HG03139 (cell line): ENCODE measurements at regions not wholly inside any gene's neighbourhood (a gene's known extent, or its start where the extent isn't known, plus 50 kb on each side); places are given as distances from the start of the nearest gene placed in this dataset.
"Not testable (repeated sequence)": the region's sequence is repeated elsewhere in the genome, so short reads cannot be mapped to it uniquely, and the experiment has no call there.

Experiments
- ATAC-seq: cut with Tn5 transposase; IDR thresholded peaks from one replicate; pipeline ENCODE4 v1.9.1; 2021; ENCODE audit not compliant: unreplicated experiment

DNA sequence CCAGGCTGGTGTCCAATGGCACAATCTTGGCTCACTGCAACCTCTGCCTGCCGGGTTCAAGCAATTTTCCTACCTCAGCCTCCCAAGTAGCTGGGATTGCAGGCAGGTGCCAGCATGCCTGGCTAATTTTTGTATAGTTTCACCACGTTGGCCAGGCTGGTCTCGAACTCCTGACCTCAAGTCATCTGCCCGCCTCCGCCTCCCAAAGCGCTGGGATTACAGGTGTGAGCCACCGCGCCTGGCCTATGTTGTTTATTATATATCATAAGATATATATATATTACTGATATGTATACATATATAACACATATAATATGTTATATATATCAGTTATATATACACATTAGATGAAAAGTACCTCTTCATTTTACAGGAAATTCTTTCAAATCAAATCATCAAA lies 914.7 kb downstream of the FOXD4L5 start:
- not testable (repeated sequence) for ATAC-seq

DNA sequence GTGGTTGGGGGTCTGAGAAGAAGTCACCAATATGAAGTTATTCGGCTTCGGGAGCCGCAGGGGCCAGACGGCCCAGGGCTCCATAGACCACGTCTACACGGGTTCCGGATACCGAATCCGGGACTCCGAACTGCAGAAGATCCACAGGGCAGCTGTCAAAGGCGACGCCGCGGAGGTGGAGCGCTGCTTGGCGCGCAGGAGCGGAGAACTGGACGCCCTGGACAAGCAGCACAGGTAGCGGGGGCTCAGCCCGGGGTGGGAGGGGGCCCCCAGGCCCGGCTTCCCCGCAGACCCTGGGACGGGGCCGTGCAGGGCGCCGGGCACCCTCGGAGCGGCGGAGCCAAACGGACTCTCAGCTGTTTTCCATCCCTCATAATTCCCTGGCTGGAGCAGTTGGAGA lies 915.4 kb downstream of the FOXD4L5 start:
- not testable (repeated sequence) for ATAC-seq

DNA sequence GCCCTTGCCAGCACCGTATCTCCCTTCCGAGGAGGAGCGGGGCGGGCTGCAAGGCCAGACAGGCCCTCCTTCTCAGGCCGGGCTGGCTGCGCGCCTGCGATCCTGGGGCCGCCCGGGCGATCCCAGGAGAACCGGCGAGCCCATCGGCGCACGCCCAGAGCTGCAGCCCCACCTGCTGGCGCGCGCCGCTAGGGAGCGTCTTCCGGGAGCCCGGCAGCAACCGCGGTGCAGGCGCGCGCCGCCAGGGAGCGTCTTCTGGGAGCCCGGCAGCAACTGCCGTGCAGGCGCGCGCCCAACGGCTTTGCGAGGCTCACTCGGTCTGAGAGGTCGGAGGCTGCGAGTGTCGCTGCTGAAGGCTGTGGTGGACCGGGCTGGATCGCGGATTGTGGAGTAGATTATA lies 915.9 kb downstream of the FOXD4L5 start:
- peak; percentile 100 for ATAC-seq

DNA sequence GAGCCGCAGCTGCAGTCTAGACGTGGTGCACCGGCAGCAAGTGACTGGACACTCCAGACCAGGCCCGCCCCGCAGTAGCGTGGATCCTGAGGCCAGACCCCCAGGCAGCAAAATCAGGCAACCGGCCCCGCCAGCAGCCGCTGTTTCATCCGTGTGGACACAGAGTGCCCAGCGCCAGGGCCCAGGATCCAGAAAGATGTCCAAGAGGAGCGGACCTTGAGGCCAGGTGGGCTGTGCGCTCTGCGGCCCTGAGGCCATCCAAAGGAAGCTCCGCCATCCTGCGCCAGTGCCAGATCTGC lies 916.4 kb downstream of the FOXD4L5 start:
- ATAC-seq = not testable (repeated sequence)

DNA sequence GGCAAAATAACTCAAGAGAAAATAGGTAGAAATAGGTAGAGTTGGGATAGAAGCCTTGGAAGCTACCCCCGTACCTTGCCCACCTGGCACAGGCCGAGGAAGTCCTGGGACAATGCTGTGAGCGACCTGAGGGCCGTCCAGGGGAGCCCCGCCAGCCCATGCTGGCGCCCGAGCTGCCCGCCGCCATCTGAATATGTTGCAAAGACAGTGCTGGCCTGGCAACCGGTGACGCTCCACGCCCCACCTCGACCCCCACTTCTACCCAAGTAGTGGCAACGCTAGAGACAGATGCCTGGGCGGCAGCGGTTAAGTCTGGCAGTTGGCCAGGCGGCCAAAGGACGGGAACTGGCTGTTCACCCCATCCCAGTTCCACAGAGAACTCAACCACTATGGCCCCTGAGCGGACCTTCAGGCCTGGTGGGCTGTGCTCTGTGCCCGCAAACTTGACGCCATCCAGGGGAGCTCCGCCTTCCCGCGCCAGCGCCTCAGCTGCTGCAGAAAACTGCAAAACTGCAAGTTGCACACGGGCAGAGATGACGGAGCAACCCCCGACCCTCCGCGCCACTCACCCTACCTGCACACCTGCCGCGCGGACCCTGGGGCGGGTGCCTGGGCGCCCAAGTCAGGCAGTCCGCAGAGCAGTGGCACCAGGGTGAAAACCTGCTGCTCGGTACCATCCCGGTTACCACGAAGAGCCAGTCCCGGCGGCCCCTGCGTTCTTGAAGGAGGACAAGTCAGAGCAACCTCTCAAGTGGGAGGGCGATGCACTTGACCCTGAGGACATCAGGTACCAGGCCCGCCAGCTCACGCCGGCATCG lies 917.0 kb downstream of the FOXD4L5 start:
- ATAC-seq = not testable (repeated sequence)
